ENCODE measurements at regions not wholly inside any gene's neighbourhood (a gene's known extent, or its start where the extent isn't known, plus 50 kb on each side); places are given as distances from the start of the nearest gene placed in this dataset.

DNA sequence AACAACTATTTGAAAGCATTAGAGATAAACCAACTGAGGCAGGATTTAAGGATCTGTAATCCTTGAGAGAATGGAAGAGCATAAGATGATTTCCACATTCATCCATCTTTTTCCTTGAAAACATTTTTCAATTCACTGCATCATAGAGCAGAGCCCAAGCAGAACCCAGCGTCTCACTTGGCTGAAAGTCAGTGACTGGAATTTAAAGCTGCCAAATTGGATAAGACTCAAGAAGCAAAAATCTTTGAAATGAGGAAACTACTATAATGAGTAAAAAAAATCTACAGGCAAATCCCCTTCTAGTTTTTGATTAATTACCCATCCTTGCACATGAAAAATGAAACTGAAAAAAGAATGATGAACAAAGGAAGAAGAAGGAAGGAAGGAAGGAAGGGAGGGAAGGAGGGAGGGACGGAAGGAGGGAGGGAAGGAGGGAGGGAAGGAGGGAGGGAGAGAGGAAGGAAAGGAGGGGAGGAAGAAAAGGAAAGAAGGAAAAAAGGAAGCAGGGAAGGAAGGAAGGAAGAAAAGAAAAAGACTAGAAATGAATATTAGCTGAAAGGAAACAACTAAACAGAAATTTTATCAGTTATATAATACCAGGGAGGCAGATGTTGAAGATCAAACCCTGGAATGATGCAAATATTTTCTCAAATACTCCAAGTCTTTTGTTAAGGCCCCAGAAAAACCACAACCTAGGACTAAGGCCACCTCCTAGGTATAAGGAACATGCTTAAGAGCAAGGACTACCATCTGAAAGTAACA lies 336.3 kb upstream of the MAGI2 start:
- no peak for TF ChIP-seq CTCF (conservative IDR thresholded peaks at IDR 0.05)
- Histone ChIP-seq H3K4me1 (ENCODE audit: control insufficient read depth, insufficient read depth, low read length) (no peaks in the 10 kb centered on the region), H3K36me3 (ENCODE audit: control insufficient read depth, insufficient read depth, low read length) (no peaks in the 10 kb centered on the region), H3K4me3 (ENCODE audit: low read length) (no peak overlapping the region), H3K27me3 (ENCODE audit: control insufficient read depth, insufficient read depth, low read length, poor library complexity, severe bottlenecking) (no peaks in the 10 kb centered on the region), H3K27ac (ENCODE audit: low read depth, low read length) (no peak overlapping the region), H3K9ac (ENCODE audit: extremely low read depth, low read length, poor library complexity, severe bottlenecking) (no peak overlapping the region), H3K9me3 (ENCODE audit: control insufficient read depth, low read length) (no peaks in the 10 kb centered on the region)
- DNase-seq: no peak
- WGBS, 2 experiments (ENCODE audit: insufficient coverage in 1 of 2, insufficient read length in 1 of 2): 86% methylated on average over 2 of the region's 2 CpGs; no CpG with 5 or more reads in 1 of the 2 experiments
- Mint-ChIP-seq H3K27ac (no peak overlapping the region), H3K27me3 (ENCODE audit: insufficient read depth) (no peaks in the 10 kb centered on the region), H3K4me1 (no peaks in the 10 kb centered on the region), H3K9me3 (no peaks in the 10 kb centered on the region), H3K36me3 (ENCODE audit: low read depth) (no peaks in the 10 kb centered on the region), H3K4me3 (no peak overlapping the region)

DNA sequence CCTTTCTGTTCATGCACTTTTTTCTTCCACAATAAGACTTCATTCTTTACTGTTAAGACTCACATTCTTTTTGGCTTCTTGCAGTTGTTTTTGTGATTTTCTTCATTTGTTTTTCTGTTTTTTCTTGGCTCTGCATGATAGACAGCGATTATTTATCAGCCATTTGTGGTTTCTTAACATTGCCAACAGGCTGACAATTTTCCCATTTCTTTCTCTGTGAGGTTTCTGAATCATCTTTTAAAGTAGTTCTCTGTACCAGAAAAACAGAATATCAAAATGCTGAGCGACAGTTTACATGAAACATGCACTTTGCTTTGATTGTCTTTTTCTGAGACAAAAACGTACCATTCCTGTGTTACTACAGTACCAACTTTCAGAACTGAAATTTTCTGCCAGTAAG lies 334.2 kb upstream of the MAGI2 start:
- H3K27ac Mint-ChIP-seq: no peak overlapping the region
- H3K36me3 Mint-ChIP-seq (ENCODE audit: low read depth): no peaks in the 10 kb centered on the region
- WGBS, 2 experiments (ENCODE audit: insufficient coverage in 1 of 2, insufficient read length in 1 of 2): 88 to 92% methylated on average over 2 to 3 of the region's 3 CpGs
- TF ChIP-seq CTCF (conservative IDR thresholded peaks at IDR 0.05): no peak
- Histone ChIP-seq H3K4me1 (ENCODE audit: control insufficient read depth, insufficient read depth, low read length) (no peaks in the 10 kb centered on the region), H3K9ac (ENCODE audit: extremely low read depth, low read length, poor library complexity, severe bottlenecking) (no peak overlapping the region), H3K27ac (ENCODE audit: low read depth, low read length) (no peak overlapping the region), H3K36me3 (ENCODE audit: control insufficient read depth, insufficient read depth, low read length) (no peaks in the 10 kb centered on the region), H3K4me3 (ENCODE audit: low read length) (no peak overlapping the region), H3K27me3 (ENCODE audit: control insufficient read depth, insufficient read depth, low read length, poor library complexity, severe bottlenecking) (no peaks in the 10 kb centered on the region), H3K9me3 (ENCODE audit: control insufficient read depth, low read length) (no peaks in the 10 kb centered on the region)
- H3K9me3 Mint-ChIP-seq: no peaks in the 10 kb centered on the region
- no peak for DNase-seq
- H3K4me1 Mint-ChIP-seq: no peaks in the 10 kb centered on the region
- no peak overlapping the region for H3K4me3 Mint-ChIP-seq
- no peaks in the 10 kb centered on the region for H3K27me3 Mint-ChIP-seq (ENCODE audit: insufficient read depth)

- Histone ChIP-seq H3K9ac (ENCODE audit: extremely low read depth, low read length, poor library complexity, severe bottlenecking) (no peak overlapping the region), H3K27me3 (ENCODE audit: control insufficient read depth, insufficient read depth, low read length, poor library complexity, severe bottlenecking) (no peaks in the 10 kb centered on the region), H3K4me1 (ENCODE audit: control insufficient read depth, insufficient read depth, low read length) (no peaks in the 10 kb centered on the region), H3K9me3 (ENCODE audit: control insufficient read depth, low read length) (no peaks in the 10 kb centered on the region), H3K36me3 (ENCODE audit: control insufficient read depth, insufficient read depth, low read length) (no peaks in the 10 kb centered on the region), H3K27ac (ENCODE audit: low read depth, low read length) (no peak overlapping the region), H3K4me3 (ENCODE audit: low read length) (no peak overlapping the region)
- no peaks in the 10 kb centered on the region for H3K27me3 Mint-ChIP-seq (ENCODE audit: insufficient read depth)
- no peak overlapping the region for H3K4me3 Mint-ChIP-seq
- no peaks in the 10 kb centered on the region for H3K36me3 Mint-ChIP-seq (ENCODE audit: low read depth)
- no peak for DNase-seq
- no peaks in the 10 kb centered on the region for H3K9me3 Mint-ChIP-seq
- no peaks in the 10 kb centered on the region for H3K4me1 Mint-ChIP-seq
- TF ChIP-seq CTCF (conservative IDR thresholded peaks at IDR 0.05): no peak
- WGBS, 2 experiments (ENCODE audit: insufficient coverage in 1 of 2, insufficient read length in 1 of 2): 83% methylated on average over 2 of the region's 2 CpGs; no CpG with 5 or more reads in 1 of the 2 experiments
- no peak overlapping the region for H3K27ac Mint-ChIP-seq
These were observed 333.6 kb upstream of the MAGI2 start for GRCh38 chr7:79787096-79787495.

Measured in endodermal cell (in vitro differentiated cells).